ENCODE measurements at regions not wholly inside any gene's neighbourhood (a gene's known extent, or its start where the extent isn't known, plus 50 kb on each side); places are given as distances from the start of the nearest gene placed in this dataset.
"Not testable (repeated sequence)": the region's sequence is repeated elsewhere in the genome, so short reads cannot be mapped to it uniquely, and the experiment has no call there.

DNA sequence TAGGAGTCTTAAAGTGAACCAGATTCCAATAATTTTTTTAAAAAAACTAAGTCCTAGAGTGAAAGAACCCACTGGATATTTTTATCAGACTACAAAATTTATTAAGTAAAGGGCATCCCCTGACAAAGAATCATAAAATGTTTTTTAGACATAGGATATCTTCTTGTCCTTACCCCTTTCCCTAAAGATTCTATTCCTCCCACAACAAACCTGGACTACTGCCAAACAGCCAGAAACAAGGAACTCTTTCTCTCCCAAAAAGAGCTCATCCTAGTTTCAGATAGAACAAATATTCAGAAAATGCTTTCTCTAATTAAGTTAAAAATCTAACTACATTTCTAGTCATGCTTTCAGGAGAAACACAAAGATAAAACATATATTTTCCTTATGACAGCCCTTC is 327.1 kb downstream of the FAM181B start:
- ChIA-PET CTCF (no interaction called here), POLR2A (no interaction called here)
- DNase-seq (ENCODE audit: extremely low spot score) = no peak
- TF ChIP-seq, protein P1, sequence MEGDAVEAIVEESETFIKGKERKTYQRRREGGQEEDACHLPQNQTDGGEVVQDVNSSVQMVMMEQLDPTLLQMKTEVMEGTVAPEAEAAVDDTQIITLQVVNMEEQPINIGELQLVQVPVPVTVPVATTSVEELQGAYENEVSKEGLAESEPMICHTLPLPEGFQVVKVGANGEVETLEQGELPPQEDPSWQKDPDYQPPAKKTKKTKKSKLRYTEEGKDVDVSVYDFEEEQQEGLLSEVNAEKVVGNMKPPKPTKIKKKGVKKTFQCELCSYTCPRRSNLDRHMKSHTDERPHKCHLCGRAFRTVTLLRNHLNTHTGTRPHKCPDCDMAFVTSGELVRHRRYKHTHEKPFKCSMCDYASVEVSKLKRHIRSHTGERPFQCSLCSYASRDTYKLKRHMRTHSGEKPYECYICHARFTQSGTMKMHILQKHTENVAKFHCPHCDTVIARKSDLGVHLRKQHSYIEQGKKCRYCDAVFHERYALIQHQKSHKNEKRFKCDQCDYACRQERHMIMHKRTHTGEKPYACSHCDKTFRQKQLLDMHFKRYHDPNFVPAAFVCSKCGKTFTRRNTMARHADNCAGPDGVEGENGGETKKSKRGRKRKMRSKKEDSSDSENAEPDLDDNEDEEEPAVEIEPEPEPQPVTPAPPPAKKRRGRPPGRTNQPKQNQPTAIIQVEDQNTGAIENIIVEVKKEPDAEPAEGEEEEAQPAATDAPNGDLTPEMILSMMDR (IDR thresholded peaks at IDR 0.05; ENCODE audit: control extremely low read depth, extremely low read depth, low read depth, missing control alignments) = no peak

DNA sequence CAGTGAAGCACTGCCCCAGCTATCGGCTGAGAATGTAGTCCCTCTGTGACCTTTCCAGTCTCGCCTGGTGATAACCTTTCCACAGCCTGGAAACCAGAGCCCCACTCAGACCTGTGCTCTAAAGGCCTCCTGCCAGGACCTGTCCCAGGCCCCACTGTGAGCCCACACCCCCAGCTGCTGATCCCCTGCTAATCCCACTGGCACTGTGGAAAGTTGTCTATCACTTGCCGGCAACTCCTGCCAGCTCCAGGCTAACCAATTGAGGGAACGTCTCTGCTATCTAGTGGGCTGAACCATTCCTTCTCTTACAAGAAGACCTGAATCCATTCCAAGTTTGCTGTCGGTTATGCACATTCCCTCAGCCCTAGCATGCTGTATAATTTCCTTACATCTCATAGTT is 328.2 kb downstream of the FAM181B start:
- ChIA-PET POLR2A (no interaction called here), CTCF (no interaction called here)
- TF ChIP-seq, protein P1 (IDR thresholded peaks at IDR 0.05; ENCODE audit: control extremely low read depth, extremely low read depth, low read depth, missing control alignments) = no peak
- DNase-seq (ENCODE audit: extremely low spot score) = no peak

DNA sequence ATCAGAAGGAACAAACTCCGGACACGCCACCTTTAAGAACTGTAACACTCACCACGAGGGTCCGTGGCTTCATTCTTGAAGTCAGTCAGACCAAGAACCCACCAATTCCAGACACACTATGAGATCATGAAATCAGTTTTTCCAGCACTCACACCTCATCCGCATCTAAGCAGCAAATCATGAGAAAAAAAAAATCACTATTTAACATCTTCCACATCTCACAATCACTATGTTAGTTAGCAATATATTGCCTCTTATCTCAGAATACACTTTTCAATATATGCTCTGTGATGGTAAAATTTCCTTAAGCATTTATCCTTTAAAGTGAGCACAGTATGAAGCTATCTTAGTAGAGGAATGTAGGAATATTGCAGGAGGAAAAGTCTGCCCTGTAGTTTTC is 328.7 kb downstream of the FAM181B start:
- CTCF ChIA-PET = interaction anchor here (1.1 kb wide), 1 partner anchor 13 kb away, joined by 7 read pairs; no protein-coding TSS in a partner anchor
- POLR2A ChIA-PET = no interaction called here
- no peak for DNase-seq (ENCODE audit: extremely low spot score)
- TF ChIP-seq, protein P1 (IDR thresholded peaks at IDR 0.05; ENCODE audit: control extremely low read depth, extremely low read depth, low read depth, missing control alignments) = no peak

DNA sequence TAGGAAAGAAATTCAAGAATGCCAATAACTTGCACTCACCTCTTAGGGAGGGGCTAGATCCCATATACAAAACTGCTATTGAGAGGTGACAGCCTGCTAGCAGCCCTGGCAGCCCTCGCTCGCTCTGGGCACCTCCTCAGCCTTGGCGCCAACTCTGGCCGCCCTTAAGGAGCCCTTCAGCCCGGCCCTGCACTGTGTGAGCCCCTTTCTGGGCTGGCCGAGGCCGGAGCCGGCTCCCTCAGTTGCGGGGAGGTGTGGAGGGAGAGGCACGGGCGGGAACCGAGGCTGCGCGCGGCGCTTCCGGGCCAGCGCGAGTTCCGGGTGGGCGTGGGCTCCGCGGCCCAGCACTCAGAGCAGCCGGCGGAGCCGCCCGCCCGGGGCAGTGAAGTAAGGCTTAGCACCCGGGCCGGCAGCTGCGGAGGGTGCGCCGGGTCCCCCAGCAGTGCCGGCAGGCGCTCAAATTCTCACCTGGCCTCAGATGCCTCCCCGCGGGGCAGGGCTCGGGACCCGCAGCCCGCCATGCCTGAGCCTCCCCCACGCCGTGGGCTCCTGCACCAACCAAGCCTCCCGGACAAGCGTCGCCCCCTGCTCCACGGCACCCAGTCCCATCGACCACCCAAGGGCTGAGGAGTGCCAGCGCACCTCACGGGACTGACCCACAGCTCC is 329.9 kb downstream of the FAM181B start:
- POLR2A ChIA-PET = no interaction called here
- TF ChIP-seq, protein P1 (IDR thresholded peaks at IDR 0.05; ENCODE audit: control extremely low read depth, extremely low read depth, low read depth, missing control alignments) = no peak
- DNase-seq (ENCODE audit: extremely low spot score) = no peak
- CTCF ChIA-PET = no interaction called here

DNA sequence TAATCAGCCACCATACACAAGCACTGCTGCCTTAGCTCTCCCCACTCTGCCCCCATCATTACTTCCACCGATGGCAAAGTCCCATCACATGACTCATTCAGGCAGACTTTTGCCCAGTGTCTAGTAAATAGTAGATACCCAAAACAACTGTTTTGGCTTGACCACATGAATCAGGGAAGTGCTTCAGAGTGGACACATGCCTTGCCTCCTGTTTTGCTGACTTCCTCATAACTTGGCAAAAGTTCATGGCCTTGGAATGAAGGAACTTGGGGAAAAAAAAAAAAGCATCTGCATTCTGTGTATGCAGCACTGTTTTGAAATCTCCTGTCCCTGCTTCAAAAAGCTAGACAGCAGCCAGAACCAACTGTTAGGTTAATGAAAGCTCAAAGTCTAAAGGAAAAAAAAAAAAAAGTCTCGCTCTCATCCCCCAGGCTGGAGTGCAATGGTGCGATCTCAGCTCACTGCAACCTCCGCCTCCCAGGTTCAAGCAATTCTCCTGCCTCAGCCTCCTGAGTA is 335.3 kb downstream of the FAM181B start:
- TF ChIP-seq, protein P1 (IDR thresholded peaks at IDR 0.05; ENCODE audit: control extremely low read depth, extremely low read depth, low read depth, missing control alignments) = no peak
- ChIA-PET CTCF (interaction anchor here (1.1 kb wide), 1 partner anchor 32 kb away, joined by 4 read pairs; no protein-coding TSS in a partner anchor), POLR2A (no interaction called here)
- no peak for DNase-seq (ENCODE audit: extremely low spot score)

DNA sequence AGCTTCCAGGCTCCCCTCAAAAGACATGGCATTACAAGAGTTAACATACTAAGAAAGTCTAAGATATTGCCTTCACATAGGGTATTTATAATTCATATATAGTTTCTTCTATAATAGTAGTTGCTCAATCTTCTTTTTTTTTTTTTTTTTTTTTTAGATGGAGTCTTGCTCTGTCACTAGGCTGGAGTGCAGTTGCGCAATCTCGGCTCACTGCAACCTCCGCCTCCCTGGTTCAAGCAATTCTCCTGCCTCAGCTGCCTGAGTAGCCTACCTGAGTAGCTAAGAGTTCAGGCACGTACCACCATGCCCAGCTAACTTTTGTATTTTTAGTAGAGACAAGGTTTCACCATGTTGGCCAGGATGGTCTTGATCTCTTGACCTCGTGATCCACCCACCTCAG is 337.0 kb downstream of the FAM181B start:
- CTCF ChIA-PET = interaction anchor here (1.5 kb wide), 1 partner anchor 32 kb away, joined by 3 read pairs; no protein-coding TSS in a partner anchor
- POLR2A ChIA-PET; DNase-seq (ENCODE audit: extremely low spot score): not testable (repeated sequence)

DNA sequence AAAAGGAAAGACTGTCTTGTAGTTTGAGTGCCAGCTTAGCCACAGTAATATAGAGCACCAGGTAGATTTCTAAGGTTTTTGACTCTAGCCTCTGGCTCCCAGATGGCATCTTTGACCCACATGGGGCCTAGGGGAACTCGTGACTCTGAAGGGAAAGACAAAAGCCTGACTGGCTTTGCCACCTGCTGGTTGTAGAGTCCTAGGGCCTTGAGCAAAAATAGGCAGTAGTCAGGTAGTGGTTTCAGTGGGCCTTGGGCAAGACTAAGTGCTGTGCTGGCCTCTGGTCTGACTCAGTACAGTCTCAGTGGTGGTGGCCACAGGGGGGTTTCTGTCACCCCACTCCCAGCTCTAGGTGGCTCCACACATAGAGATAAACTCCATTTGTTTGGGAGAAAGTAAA is 349.4 kb downstream of the FAM181B start:
- ChIA-PET POLR2A (no interaction called here), CTCF (no interaction called here)
- DNase-seq (ENCODE audit: extremely low spot score) = no peak

More for the DNA sequence above, 349.4 kb downstream of the FAM181B start:
- TF ChIP-seq, protein P1 (IDR thresholded peaks at IDR 0.05; ENCODE audit: control extremely low read depth, extremely low read depth, low read depth, missing control alignments) = no peak
